ENCODE measurements at regions not wholly inside any gene's neighbourhood (a gene's known extent, or its start where the extent isn't known, plus 50 kb on each side); places are given as distances from the start of the nearest gene placed in this dataset.

- Histone ChIP-seq H3K36me3 (no peaks in the 10 kb centered on the region), H3K9me3 (peaks cover 0 to 3% of the 10 kb centered on the region in 2 donors), H3K27me3 (no peaks in the 10 kb centered on the region), H3K27ac (no peak overlapping the region), H3K4me1 (no peaks in the 10 kb centered on the region), H3K4me3 (no peak overlapping the region)
- TF ChIP-seq POLR2A (IDR thresholded peaks at IDR 0.05) (no peak), POLR2AphosphoS5 (IDR thresholded peaks at IDR 0.05) (no peak)
- intact Hi-C loops (cut with DNase I; ENCODE audit: low total_unique reads): no loop called here
- no peak for DNase-seq (ENCODE audit: low spot score in 2 of 2)
Observed at GRCh38 chr4:13316354-13316753, 167.8 kb downstream of the RAB28 start.

DNA sequence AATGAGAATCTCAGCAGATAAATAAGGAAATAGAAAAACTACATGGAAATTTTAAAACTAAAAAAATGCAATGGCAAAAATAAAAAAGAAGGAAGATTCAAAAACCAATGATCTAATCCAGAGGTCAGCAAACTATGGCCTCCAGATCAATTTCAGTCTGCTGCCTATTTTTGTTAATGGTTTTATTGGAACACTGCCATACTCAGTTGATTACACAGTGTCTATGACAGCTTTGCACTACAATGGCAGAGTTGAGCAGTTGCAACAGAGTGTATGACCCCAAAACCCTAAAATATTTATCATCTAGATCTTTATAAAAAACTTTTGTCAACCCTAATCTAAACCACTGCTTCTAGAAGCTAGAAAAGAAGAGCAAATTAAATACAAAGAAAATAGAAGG is 170.3 kb downstream of the RAB28 start:
- intact Hi-C loops (cut with DNase I; ENCODE audit: low total_unique reads): no loop called here
- Histone ChIP-seq H3K4me3 (no peak overlapping the region), H3K27me3 (no peaks in the 10 kb centered on the region), H3K36me3 (no peaks in the 10 kb centered on the region), H3K9me3 (no peaks in the 10 kb centered on the region), H3K27ac (no peak overlapping the region), H3K4me1 (no peaks in the 10 kb centered on the region)
- TF ChIP-seq, protein P1, sequence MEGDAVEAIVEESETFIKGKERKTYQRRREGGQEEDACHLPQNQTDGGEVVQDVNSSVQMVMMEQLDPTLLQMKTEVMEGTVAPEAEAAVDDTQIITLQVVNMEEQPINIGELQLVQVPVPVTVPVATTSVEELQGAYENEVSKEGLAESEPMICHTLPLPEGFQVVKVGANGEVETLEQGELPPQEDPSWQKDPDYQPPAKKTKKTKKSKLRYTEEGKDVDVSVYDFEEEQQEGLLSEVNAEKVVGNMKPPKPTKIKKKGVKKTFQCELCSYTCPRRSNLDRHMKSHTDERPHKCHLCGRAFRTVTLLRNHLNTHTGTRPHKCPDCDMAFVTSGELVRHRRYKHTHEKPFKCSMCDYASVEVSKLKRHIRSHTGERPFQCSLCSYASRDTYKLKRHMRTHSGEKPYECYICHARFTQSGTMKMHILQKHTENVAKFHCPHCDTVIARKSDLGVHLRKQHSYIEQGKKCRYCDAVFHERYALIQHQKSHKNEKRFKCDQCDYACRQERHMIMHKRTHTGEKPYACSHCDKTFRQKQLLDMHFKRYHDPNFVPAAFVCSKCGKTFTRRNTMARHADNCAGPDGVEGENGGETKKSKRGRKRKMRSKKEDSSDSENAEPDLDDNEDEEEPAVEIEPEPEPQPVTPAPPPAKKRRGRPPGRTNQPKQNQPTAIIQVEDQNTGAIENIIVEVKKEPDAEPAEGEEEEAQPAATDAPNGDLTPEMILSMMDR (IDR thresholded peaks at IDR 0.05): no peak
- no peak for TF ChIP-seq POLR2A (IDR thresholded peaks at IDR 0.05)
- TF ChIP-seq POLR2AphosphoS5 (IDR thresholded peaks at IDR 0.05): no peak
- DNase-seq (ENCODE audit: low spot score in 2 of 2): no peak

DNA sequence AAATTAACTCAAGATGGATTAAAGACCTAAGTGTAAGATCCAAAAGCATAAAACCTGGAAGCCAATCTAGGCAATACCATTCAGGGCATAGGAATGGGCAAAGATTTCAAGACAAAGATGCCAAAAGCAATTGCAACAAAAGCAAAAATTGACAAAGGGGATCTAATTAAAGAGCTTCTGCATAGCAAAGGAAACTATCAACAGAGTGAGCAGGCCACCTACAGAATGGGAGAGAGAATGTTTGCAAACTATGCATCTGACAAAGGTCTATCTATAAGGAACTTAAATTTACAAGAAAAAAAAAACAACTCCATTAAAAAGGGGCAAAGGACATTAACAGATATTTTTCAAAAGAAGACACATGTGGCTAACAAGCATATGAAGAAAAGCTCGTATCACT is 171.9 kb downstream of the RAB28 start:
- no peak for DNase-seq (ENCODE audit: low spot score in 2 of 2)
- H3K36me3 ChIP-seq: no peaks in the 10 kb centered on the region
- H3K27ac ChIP-seq: no peak overlapping the region
- no peaks in the 10 kb centered on the region for H3K27me3 ChIP-seq
- TF ChIP-seq POLR2A (IDR thresholded peaks at IDR 0.05) (no peak), POLR2AphosphoS5 (IDR thresholded peaks at IDR 0.05) (no peak)
- TF ChIP-seq, protein P1 (IDR thresholded peaks at IDR 0.05): no peak
- intact Hi-C loops (cut with DNase I; ENCODE audit: low total_unique reads): no loop called here
- no peaks in the 10 kb centered on the region for H3K4me1 ChIP-seq
- no peaks in the 10 kb centered on the region for H3K9me3 ChIP-seq
- H3K4me3 ChIP-seq: no peak overlapping the region

- H3K4me3 ChIP-seq: no peak overlapping the region
- intact Hi-C loops (cut with DNase I; ENCODE audit: low total_unique reads): no loop called here
- no peak for TF ChIP-seq POLR2AphosphoS5 (IDR thresholded peaks at IDR 0.05)
- TF ChIP-seq, protein P1 (IDR thresholded peaks at IDR 0.05): no peak
- no peak for TF ChIP-seq POLR2A (IDR thresholded peaks at IDR 0.05)
- no peak for DNase-seq (ENCODE audit: low spot score in 2 of 2)
- H3K36me3 ChIP-seq: no peaks in the 10 kb centered on the region
- H3K27ac ChIP-seq: no peak overlapping the region
- H3K9me3 ChIP-seq: no peaks in the 10 kb centered on the region
- no peaks in the 10 kb centered on the region for H3K4me1 ChIP-seq
- H3K27me3 ChIP-seq: no peaks in the 10 kb centered on the region
Observed at GRCh38 chr4:13309751-13310150, 174.4 kb downstream of the RAB28 start.

- TF ChIP-seq, protein P1 (IDR thresholded peaks at IDR 0.05): no peak
- no peak for TF ChIP-seq POLR2AphosphoS5 (IDR thresholded peaks at IDR 0.05)
- no peak for TF ChIP-seq POLR2A (IDR thresholded peaks at IDR 0.05)
- H3K27ac ChIP-seq: no peak overlapping the region
- no peaks in the 10 kb centered on the region for H3K9me3 ChIP-seq
- DNase-seq (ENCODE audit: low spot score in 2 of 2): no peak
- no peaks in the 10 kb centered on the region for H3K36me3 ChIP-seq
- no peak overlapping the region for H3K4me3 ChIP-seq
- intact Hi-C loops (cut with DNase I; ENCODE audit: low total_unique reads): no loop called here
- no peaks in the 10 kb centered on the region for H3K4me1 ChIP-seq
- H3K27me3 ChIP-seq: no peaks in the 10 kb centered on the region
Observed at GRCh38 chr4:13306356-13306755, 177.8 kb downstream of the RAB28 start.

GRCh38 chr4:13302876-13303275 is 181.3 kb downstream of the RAB28 start:
- DNase-seq (ENCODE audit: low spot score in 2 of 2): no peak
- TF ChIP-seq, protein P1 (IDR thresholded peaks at IDR 0.05): no peak
- no peak for TF ChIP-seq POLR2A (IDR thresholded peaks at IDR 0.05)
- TF ChIP-seq POLR2AphosphoS5 (IDR thresholded peaks at IDR 0.05): no peak
- Histone ChIP-seq H3K27ac (no peak overlapping the region), H3K4me1 (no peaks in the 10 kb centered on the region), H3K4me3 (no peak overlapping the region), H3K9me3 (peaks cover 9 to 14% of the 10 kb centered on the region in 2 donors), H3K27me3 (no peaks in the 10 kb centered on the region), H3K36me3 (no peaks in the 10 kb centered on the region)
- intact Hi-C loops (cut with DNase I; ENCODE audit: low total_unique reads): no loop called here
